GM12891 (cell line): ENCODE measurements at regions not wholly inside any gene's neighbourhood (a gene's known extent, or its start where the extent isn't known, plus 50 kb on each side); places are given as distances from the start of the nearest gene placed in this dataset.

ENCODE experiments used
- DNase-seq: peaks from one replicate; pipeline ENCODE4 v3.0.0; 2011; ENCODE audit warnings: low spot score; ENCODE audit not compliant: insufficient read length
- FAIRE-seq: peaks from 2 replicates; lab custom pipeline; 2011; peaks lifted over from hg19 to GRCh38; lab: Jason Lieb, UNC
- PAX5 ChIP-seq: IDR thresholded peaks from 2 replicates; pipeline ENCODE4 v1.6.1; 2011; ENCODE audit warnings: low read length, moderate library complexity, mild to moderate bottlenecking; ENCODE audit not compliant: insufficient read depth, severe bottlenecking
- POLR2A ChIP-seq: IDR thresholded peaks from 2 replicates; pipeline ENCODE4 v1.6.1; 2011; ENCODE audit warnings: low read depth, low read length, control low read depth
- POLR2AphosphoS5 ChIP-seq: IDR thresholded peaks from 2 replicates; pipeline ENCODE4 v1.6.1; 2011; ENCODE audit warnings: low read depth, low read length, control low read depth
- POU2F2 ChIP-seq: IDR thresholded peaks from 2 replicates; pipeline ENCODE4 v1.6.1; 2011; ENCODE audit warnings: low read depth, mild to moderate bottlenecking, control low read depth, low read length, moderate library complexity
- SPI1 ChIP-seq: IDR thresholded peaks from 2 replicates; pipeline ENCODE4 v1.6.1; 2011; ENCODE audit warnings: low read depth, low read length, control low read depth
- TAF1 ChIP-seq: IDR thresholded peaks from 2 replicates; pipeline ENCODE4 v1.6.1; 2011; ENCODE audit warnings: low read depth, low read length, control low read depth

GRCh38 chr16:74232806-74233465, 63.7 kb upstream of the PSMD7 start:
- DNase-seq (no peak), FAIRE-seq (no peak)
- TF ChIP-seq TAF1 (no peak), POLR2AphosphoS5 (no peak), PAX5 (no peak)

DNA sequence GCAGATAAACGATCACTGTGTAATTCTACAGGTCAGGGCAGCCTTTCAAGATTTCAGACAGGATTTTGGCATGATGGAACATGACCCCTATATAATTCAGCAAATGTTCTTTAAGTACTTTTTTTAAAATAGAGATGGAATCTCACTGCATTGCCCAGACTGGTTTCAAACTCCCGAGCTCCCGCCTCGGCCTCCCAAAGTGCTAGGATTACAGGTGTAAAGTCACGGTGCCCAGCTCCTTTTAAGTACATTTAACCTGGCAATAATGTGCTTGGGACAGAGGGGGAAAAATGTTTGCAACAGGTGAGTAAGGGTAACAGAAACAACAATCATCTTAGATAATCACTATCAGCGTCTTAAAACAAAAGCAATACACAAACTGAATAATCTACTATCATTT, 66.5 kb upstream of the PSMD7 start:
- DNase-seq (no peak), FAIRE-seq (no peak)
- no peak for TF ChIP-seq POLR2AphosphoS5
- no peak for TF ChIP-seq POU2F2
- no peak for TF ChIP-seq PAX5
- no peak for TF ChIP-seq SPI1
- no peak for TF ChIP-seq POLR2A
- TF ChIP-seq TAF1, result no peak

GRCh38 chr16:74226338-74226954, 70.2 kb upstream of the PSMD7 start:
- no peak for TF ChIP-seq POLR2AphosphoS5
- no peak for TF ChIP-seq TAF1
- no peak for TF ChIP-seq POU2F2
- no peak for TF ChIP-seq SPI1
- TF ChIP-seq POLR2A, result no peak
- TF ChIP-seq PAX5, result no peak
- FAIRE-seq, result no peak
- DNase-seq, result no peak

DNA sequence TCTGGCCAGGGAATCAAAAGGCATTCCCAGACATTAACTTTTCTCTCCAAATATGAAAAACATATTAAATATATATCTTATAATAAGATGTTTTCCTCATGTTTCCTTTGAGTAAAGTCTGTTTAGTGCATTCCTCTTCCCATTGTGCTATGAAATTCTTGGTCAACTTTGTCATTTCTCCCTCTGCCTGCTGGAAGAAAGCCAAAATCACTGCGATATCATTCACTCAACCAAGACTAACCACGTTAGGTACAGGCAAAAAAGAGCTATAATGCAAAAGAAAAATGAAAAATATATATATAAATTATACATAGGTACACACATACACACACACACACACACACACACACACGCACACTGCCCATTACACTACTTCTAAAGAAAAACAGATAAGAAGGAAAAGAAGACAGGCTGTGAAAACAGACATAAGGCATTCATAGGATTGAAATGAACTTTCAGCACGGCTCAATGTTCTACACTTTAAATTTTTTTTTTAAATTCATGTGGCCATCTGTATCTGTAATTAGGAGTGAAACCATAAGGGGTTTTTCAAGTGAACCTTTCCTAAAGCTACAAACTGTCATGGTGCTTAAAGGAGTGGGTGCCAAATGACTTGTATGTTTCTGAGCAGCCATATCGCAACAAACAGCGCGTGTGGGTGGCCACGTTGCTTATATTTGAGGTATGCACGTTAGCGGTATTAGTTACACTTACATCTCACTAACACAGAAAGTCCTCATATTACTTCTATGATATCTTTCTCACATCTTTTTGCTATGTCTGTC, 71.6 kb upstream of the PSMD7 start:
- no peak for TF ChIP-seq PAX5
- no peak for TF ChIP-seq SPI1
- no peak for TF ChIP-seq POLR2A
- TF ChIP-seq POU2F2, result no peak
- TF ChIP-seq TAF1, result no peak
- no peak for TF ChIP-seq POLR2AphosphoS5
- DNase-seq (no peak), FAIRE-seq (no peak)

GRCh38 chr16:74221828-74222227, 74.8 kb upstream of the PSMD7 start:
- no peak for FAIRE-seq
- TF ChIP-seq TAF1 (no peak), PAX5 (no peak), SPI1 (no peak), POLR2A (no peak), POU2F2 (no peak), POLR2AphosphoS5 (no peak)
- DNase-seq, result no peak

DNA sequence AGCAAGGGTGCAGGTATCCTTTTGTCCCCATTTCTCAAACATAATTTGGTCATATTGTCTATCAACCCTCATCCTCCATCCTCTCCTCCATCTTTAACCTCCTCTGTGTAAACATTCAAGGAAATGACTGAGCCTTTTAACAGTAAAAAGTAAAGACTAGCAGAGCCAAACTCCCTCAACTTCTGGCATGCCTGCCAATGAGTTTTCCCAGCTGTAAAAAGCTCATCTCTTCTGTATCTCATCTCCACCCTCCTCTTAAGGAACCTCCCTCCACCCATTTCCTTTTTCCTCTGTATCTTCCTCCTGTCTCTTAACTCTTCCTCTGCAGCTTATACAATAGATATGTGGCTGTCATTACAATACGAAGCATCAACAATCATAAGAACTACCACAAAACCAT, 76.9 kb upstream of the PSMD7 start:
- TF ChIP-seq POU2F2, result no peak
- no peak for TF ChIP-seq POLR2A
- TF ChIP-seq SPI1, result no peak
- no peak for TF ChIP-seq PAX5
- TF ChIP-seq TAF1, result no peak
- no peak for TF ChIP-seq POLR2AphosphoS5
- DNase-seq, result no peak
- no peak for FAIRE-seq

- TF ChIP-seq POLR2A (no peak), PAX5 (no peak), TAF1 (no peak), SPI1 (no peak), POLR2AphosphoS5 (no peak), POU2F2 (no peak)
- no peak for FAIRE-seq
- no peak for DNase-seq
These were observed 77.7 kb upstream of the PSMD7 start for GRCh38 chr16:74218871-74219270.

DNA sequence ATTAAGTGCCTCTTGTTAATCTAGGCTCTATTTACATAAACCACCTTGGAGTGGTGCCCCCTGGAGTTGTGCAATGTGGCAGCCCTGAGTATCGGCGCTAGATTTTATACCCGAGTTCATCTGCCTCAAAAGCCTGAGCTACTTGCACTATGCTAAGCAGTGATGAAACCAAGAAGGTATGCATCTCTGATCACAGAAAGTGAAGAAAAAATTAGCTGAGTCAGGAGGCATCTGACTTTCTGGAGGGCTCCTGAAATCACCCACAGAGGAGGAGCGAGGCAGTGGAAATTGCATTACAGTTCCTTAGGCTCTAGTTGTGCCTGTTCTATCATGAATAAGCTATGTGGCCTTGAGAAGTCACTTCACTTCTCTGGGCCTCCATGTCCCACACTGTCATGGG, 80.3 kb upstream of the PSMD7 start:
- TF ChIP-seq POU2F2 (no peak), POLR2AphosphoS5 (no peak), PAX5 (no peak), POLR2A (no peak)
- FAIRE-seq, result no peak
- no peak for DNase-seq

DNA sequence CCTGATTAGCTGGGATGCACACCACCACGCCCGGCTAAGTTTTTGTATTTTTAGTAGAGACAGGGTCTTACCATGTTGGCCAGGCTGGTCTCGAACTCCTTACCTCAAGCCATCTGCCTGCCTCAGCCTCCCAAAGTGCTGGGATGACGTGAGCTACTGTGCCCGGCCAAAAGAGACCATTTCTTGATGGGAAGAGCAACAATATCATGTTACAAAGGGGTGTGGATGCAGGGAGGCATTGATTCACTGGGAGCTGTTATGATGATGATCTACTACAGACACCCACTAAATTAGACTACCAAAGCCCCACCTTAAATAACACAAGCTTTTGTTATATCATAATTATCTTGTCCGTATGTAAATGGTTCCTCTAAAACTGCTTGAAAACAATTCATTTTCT, 81.4 kb upstream of the PSMD7 start:
- DNase-seq (no peak), FAIRE-seq (no peak)
- TF ChIP-seq POU2F2, result no peak
- no peak for TF ChIP-seq TAF1
- no peak for TF ChIP-seq PAX5
- TF ChIP-seq POLR2A, result no peak
- TF ChIP-seq SPI1, result no peak
- no peak for TF ChIP-seq POLR2AphosphoS5

- DNase-seq (no peak), FAIRE-seq (no peak)
- no peak for TF ChIP-seq POU2F2
- TF ChIP-seq PAX5, result no peak
- no peak for TF ChIP-seq TAF1
- TF ChIP-seq POLR2AphosphoS5, result no peak
- TF ChIP-seq SPI1, result 0 out of 2 replicates have a peak, but pooled peaks have one; percentile 8
- no peak for TF ChIP-seq POLR2A
These were observed 83.2 kb upstream of the PSMD7 start for GRCh38 chr16:74213372-74213771.

DNA sequence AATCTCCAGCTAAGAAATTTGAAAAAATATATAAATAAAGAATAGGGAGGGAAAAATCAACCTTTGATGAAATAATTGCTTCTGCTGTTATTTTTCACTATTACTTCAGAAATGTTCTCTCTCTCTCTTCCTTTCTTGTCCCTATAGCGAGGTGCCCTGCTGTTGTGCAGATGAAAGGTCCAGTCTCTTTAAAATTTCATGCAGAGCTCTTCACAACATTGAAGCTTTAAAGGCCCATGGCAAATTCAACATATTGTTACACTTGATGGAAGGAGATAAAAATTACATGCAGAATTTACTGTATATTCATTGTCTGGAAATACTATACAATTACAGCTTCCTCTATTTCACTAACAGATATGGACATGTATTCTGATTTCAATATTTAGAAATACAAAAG, 86.4 kb upstream of the PSMD7 start:
- DNase-seq (no peak), FAIRE-seq (no peak)
- TF ChIP-seq POLR2A (no peak), POU2F2 (no peak), PAX5 (no peak), SPI1 (no peak), POLR2AphosphoS5 (no peak), TAF1 (no peak)
